ENCODE measurements at regions not wholly inside any gene's neighbourhood (a gene's known extent, or its start where the extent isn't known, plus 50 kb on each side); places are given as distances from the start of the nearest gene placed in this dataset.

GRCh38 chr6:137269347-137269746 lies 50.2 kb upstream of the IFNGR1 start:
- TF ChIP-seq FOXM1 (IDR thresholded peaks at IDR 0.05; ENCODE audit: borderline replicate concordance) (no peak), BHLHE40 (IDR thresholded peaks at IDR 0.05; ENCODE audit: borderline replicate concordance) (no peak), L3MBTL2 (conservative IDR thresholded peaks at IDR 0.05) (no peak), ELF4 (IDR thresholded peaks at IDR 0.05) (no peak), SP1 (IDR thresholded peaks at IDR 0.05) (no peak), NFRKB (IDR thresholded peaks at IDR 0.05) (no peak), CTBP1 (IDR thresholded peaks at IDR 0.05; ENCODE audit: borderline replicate concordance) (no peak), SUZ12 (IDR thresholded peaks at IDR 0.05) (no peak), FOXA1 (IDR thresholded peaks at IDR 0.05) (no peak), HDGF (IDR thresholded peaks at IDR 0.05; ENCODE audit: borderline replicate concordance) (no peak), ARNT (IDR thresholded peaks at IDR 0.05) (no peak), LEF1 (IDR thresholded peaks at IDR 0.05; ENCODE audit: borderline replicate concordance) (no peak), TARDBP (IDR thresholded peaks at IDR 0.05) (no peak)
- TF ChIP-seq, protein P1, sequence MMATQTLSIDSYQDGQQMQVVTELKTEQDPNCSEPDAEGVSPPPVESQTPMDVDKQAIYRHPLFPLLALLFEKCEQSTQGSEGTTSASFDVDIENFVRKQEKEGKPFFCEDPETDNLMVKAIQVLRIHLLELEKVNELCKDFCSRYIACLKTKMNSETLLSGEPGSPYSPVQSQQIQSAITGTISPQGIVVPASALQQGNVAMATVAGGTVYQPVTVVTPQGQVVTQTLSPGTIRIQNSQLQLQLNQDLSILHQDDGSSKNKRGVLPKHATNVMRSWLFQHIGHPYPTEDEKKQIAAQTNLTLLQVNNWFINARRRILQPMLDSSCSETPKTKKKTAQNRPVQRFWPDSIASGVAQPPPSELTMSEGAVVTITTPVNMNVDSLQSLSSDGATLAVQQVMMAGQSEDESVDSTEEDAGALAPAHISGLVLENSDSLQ (IDR thresholded peaks at IDR 0.05), result no peak

Data from HEK293T (cell line).